ENCODE measurements at regions not wholly inside any gene's neighbourhood (a gene's known extent, or its start where the extent isn't known, plus 50 kb on each side); places are given as distances from the start of the nearest gene placed in this dataset.

DNA sequence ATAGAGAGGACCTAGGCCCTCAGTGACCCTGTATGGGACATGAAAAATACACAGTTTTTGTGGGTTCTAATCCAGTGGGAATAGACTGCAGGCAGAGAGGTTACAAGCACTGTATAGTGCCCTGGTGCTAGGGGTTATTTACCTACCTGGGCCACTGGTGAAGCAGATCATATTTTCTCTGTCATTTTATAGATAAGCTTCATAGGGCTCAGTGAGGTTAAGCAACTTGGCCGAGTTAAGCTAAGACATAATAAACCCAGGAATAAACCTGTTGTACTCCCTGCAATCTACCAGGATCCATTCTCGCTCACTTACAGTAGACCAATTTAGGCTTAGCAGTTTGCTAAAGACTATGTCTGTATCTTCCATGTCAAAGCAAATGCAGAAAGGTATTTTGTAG, 340.6 kb upstream of the KHDRBS2 start:
- TF ChIP-seq POLR2A (IDR thresholded peaks at IDR 0.05), result no peak
- TF ChIP-seq, protein P1, sequence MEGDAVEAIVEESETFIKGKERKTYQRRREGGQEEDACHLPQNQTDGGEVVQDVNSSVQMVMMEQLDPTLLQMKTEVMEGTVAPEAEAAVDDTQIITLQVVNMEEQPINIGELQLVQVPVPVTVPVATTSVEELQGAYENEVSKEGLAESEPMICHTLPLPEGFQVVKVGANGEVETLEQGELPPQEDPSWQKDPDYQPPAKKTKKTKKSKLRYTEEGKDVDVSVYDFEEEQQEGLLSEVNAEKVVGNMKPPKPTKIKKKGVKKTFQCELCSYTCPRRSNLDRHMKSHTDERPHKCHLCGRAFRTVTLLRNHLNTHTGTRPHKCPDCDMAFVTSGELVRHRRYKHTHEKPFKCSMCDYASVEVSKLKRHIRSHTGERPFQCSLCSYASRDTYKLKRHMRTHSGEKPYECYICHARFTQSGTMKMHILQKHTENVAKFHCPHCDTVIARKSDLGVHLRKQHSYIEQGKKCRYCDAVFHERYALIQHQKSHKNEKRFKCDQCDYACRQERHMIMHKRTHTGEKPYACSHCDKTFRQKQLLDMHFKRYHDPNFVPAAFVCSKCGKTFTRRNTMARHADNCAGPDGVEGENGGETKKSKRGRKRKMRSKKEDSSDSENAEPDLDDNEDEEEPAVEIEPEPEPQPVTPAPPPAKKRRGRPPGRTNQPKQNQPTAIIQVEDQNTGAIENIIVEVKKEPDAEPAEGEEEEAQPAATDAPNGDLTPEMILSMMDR (IDR thresholded peaks at IDR 0.05), result no peak

Data from Peyer's patch (tissue), 4 donors.